ENCODE measurements at regions not wholly inside any gene's neighbourhood (a gene's known extent, or its start where the extent isn't known, plus 50 kb on each side); places are given as distances from the start of the nearest gene placed in this dataset.
"Not testable (repeated sequence)": the region's sequence is repeated elsewhere in the genome, so short reads cannot be mapped to it uniquely, and the experiment has no call there.

- no peak for DNase-seq
Observed at GRCh38 chr18:10086458-10087210, 172.8 kb downstream of the VAPA start.

GRCh38 chr18:10088734-10089133 is 174.9 kb downstream of the VAPA start:
- DNase-seq = no peak

GRCh38 chr18:10089881-10090280 is 176.1 kb downstream of the VAPA start:
- no peak for DNase-seq

GRCh38 chr18:10090668-10091067 is 176.9 kb downstream of the VAPA start:
- DNase-seq = no peak

- no peak for DNase-seq
Observed at GRCh38 chr18:10093445-10093844, 179.6 kb downstream of the VAPA start.

GRCh38 chr18:10094154-10094553 is 180.3 kb downstream of the VAPA start:
- DNase-seq = no peak

- no peak for DNase-seq
Observed at GRCh38 chr18:10094655-10095054, 180.8 kb downstream of the VAPA start.

GRCh38 chr18:10095356-10095755 is 181.5 kb downstream of the VAPA start:
- DNase-seq = no peak

- no peak for DNase-seq
Observed at GRCh38 chr18:10099539-10100140, 185.8 kb downstream of the VAPA start.

GRCh38 chr18:10100196-10100595 is 186.4 kb downstream of the VAPA start:
- DNase-seq = no peak

- no peak for DNase-seq
Observed at GRCh38 chr18:10100941-10101701, 187.3 kb downstream of the VAPA start.

GRCh38 chr18:10101729-10102128 is 187.9 kb downstream of the VAPA start:
- no peak for DNase-seq

- DNase-seq = not testable (repeated sequence)
Observed at GRCh38 chr18:10105118-10105517, 191.3 kb downstream of the VAPA start.

- DNase-seq = no peak
Observed at GRCh38 chr18:10111191-10111590, 197.4 kb downstream of the VAPA start.

- no peak for DNase-seq
Observed at GRCh38 chr18:10111944-10112343, 198.1 kb downstream of the VAPA start.

- DNase-seq = no peak
Observed at GRCh38 chr18:10113121-10114022, 199.6 kb downstream of the VAPA start.

- no peak for DNase-seq
Observed at GRCh38 chr18:10114717-10115463, 201.1 kb downstream of the VAPA start.

- no peak for DNase-seq
Observed at GRCh38 chr18:10116574-10116973, 202.8 kb downstream of the VAPA start.

- no peak for DNase-seq
Observed at GRCh38 chr18:10119528-10119927, 205.7 kb downstream of the VAPA start.

GRCh38 chr18:10119991-10120390 is 206.2 kb downstream of the VAPA start:
- no peak for DNase-seq

- no peak for DNase-seq
Observed at GRCh38 chr18:10120622-10121021, 206.8 kb downstream of the VAPA start.

- DNase-seq = no peak
Observed at GRCh38 chr18:10121028-10121427, 207.2 kb downstream of the VAPA start.

Measured in CD4-positive, alpha-beta T cell treated with Interleukin-4 for 4 hours (primary cell).